Kidney tubule cell (primary cell): ENCODE measurements at regions not wholly inside any gene's neighbourhood (a gene's known extent, or its start where the extent isn't known, plus 50 kb on each side); places are given as distances from the start of the nearest gene placed in this dataset.
"Not testable (repeated sequence)": the region's sequence is repeated elsewhere in the genome, so short reads cannot be mapped to it uniquely, and the experiment has no call there.

Experiments used
- DNase-seq: peaks from one replicate; pipeline ENCODE4 v3.0.0-alpha.2; 2018; ENCODE audit warnings: low spot score

DNA sequence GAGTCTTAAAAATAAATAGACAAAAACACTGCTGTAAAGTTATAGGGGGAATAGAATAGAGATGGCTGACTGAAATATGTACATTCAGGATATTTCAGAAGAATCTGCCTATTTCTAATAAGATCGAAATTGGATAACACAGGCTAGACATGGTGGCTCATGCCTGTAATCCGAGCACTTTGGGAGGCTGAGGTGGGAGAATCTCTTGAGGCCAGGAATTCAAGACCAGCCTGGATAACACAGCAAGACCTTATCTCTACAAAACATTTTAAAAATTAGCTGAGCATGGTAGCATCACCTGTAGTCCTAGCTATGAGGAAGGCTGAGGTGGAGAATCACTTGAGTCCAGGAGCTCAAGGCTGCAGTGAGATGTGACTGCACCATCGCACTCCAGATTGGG, 146.6 kb upstream of the CCDC150 start:
- DNase-seq, result no peak

DNA sequence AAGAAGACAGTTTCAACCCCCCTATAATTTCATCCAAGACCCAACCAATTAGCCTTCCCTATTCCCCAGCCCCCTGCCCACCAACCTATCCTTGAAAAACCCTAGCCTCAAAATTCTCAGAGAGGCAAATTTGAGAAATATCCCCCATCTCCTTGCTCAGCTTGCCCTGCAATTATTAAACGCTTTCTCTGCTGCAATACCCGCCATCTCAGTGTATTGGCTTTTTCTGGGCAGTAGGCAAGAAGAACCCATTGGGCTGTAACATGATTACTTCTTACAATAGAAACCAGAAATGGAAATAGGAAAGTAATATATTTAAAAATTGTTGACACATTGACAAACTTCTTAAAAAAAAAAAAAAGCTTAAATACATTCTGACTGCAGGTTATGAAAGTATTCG, 140.6 kb upstream of the CCDC150 start:
- DNase-seq, result no peak

DNA sequence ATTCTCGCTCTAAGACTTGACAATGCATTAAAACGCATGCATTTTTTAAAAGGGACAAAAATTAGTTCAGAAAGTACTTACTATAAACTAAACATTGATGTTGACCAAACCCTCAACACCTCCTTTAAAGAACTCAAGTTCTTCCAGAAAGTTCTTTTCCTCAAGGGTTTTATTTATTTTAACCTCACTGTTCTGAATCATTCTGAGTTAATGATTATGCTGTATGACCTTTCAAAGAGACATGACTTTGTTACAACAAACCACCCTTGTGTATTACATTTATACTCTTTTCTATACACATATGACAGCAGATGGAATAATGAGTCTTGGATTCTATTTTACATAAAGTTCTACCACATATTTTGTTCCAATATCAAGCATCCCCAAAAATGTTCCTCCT, 139.8 kb upstream of the CCDC150 start:
- peak; percentile 14 for DNase-seq

DNA sequence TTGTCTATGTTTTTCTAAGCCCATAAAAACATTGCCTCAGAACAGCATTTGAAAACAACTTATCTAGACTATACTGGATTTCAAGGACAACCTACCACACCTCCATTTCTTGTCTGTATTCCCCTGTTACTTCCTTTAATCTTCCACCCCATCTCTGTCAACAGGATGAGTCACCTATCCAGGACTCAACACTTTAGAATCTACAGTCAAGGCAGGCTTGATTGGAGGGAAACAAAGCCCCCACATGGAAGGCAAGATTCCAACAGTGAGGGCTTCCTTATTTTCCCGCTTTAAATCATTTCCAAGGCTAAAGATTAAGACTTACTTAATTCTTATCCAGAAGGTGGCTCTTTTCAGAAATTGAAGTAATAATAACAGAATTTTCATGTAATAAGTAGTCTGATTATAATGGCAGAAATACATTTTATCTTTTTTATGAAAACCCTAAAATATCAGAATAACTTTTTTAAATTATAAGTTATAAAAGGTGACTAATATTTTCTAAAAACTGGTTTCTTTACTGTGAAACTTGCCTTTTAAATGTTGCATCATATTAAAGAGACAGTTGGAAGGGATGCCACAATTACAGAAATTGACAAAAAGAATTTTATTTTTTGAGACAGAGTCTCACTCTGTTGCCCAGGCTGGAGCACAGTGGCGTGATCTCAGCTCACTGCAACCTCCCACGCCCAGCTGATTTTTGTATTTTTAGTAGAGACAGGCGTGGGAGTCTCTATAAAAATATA, 138.7 kb upstream of the CCDC150 start:
- DNase-seq, result peak; percentile 50

DNA sequence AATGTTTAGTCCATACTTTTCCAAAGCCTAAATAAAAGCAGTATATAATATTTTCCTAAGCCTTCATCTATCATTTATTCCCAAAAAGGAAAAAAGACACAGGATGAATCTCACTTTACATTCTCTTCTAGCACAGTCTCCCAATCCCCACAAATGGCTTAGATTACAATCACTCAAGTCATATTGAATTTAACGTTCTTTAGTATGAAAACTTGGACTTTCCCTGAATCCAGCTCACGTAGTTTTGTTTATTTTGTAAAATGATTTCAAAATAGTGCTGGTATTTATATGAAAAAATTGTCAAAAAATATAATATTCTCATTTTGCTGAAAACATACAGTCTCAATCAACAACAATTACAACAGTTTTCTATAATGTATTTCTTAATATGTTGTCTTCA, 137.7 kb upstream of the CCDC150 start:
- no peak for DNase-seq

DNA sequence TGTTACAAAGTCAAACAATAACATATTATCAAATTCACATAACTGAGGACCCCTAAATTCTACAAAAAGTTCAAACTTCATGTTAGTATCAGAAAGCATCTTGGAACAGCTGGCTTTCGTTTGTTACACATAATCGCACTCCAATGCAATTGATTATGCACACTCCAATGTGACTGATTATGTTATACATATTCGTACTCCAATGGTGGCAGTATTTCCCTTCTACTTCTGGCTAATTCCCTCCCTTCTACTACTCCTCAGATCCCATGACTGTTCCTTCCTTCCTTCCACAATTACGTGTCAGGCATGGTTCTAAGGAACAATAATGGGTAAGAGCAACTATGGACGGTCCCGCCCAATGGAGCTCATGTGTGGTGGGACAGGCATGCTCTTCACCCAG, 137.1 kb upstream of the CCDC150 start:
- no peak for DNase-seq

DNA sequence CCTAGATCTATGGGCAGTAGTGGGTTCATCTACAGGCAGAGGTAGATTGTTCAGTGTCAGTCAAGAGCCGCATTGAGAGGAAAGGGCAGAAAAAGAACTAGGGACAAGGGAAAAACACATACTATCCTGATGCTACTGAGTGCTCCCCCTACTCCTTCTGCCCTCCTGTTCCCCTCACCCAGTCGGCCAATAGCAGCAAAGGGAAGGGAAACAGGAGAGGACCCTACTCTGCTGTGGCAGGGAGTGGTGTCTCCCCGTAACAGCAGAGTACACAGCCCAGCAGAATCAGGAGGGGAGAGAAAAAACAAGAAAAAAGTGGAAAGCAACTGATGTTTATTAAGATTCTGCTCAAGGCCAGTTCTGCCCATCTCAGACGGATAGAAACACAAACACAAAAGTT, 136.1 kb upstream of the CCDC150 start:
- DNase-seq, result no peak

DNA sequence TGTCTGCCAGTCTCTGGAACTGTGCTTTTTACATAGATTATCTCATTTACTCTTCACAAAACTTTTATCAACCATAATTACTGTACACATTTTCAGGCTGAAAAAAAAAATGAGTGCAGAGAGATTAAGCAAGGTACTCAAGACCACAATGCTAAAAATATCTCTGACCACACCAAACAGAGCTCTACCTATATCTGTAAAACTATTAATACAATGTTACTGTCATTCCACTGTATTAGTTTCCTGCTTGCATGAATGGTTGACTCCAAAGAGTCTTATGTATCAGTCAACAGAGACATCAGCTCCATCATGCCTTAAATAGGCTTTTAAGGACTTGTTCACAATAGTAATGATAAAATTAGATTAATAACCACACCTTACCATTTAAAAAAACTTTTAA, 134.7 kb upstream of the CCDC150 start:
- no peak for DNase-seq

DNA sequence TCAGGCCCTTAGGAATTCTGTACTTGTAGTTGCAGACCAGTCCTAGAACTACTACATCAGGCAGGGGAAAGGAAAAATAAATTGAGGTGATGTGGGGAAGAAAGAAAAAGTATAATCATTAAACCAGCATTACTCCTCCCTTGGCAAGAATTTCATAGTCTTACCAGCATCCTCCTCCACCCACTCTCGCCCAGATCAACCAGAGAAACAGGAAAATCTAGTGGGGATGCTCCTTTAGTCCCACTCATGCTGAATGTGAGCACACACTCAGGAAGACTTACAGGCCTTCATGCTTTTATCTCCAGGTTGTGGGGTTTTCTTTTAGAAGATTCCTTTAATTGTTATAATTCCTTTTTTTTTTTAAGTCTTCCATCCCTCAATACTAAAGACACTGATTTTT, 129.3 kb upstream of the CCDC150 start:
- no peak for DNase-seq

DNA sequence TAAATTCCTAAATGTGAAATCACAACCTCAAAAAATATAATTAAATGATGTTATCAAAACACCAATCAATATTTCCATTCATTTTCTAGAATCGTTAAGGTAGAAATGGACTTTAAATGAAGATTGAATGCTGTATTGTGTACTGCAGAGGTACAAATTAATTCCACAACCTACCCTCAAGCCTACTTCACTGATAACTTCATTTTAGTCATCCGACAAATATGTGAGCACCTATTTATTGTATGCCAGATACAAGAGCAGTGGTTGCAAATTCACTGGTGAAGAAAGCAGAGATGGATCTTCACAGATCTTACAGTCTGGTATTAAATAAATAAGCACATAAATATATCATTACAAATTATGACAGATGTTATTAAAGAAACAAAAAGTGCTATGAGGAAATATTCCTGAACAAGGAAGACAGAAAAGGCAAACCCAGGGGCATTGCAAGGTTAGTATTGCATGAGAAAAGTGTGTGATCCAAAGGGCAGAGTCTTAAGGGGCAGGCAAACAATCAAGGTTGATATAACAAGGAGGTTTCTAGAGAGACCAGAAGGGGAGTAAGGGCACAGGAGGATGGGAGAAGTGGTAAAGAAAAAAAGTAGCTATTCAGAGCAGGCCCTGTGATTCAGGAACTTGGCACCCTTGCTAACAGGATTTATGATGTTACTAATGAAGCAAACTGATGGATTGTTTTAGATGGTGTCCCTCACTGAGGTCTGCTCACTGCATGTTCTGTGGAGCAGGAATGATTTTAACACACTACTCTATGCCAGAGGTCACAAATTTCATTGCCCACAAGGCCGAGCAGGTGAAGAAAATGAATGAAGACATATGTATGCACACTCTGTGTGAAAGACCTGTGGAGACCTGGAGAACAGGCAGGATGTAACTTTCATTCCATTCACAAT, 128.0 kb upstream of the CCDC150 start:
- no peak for DNase-seq

DNA sequence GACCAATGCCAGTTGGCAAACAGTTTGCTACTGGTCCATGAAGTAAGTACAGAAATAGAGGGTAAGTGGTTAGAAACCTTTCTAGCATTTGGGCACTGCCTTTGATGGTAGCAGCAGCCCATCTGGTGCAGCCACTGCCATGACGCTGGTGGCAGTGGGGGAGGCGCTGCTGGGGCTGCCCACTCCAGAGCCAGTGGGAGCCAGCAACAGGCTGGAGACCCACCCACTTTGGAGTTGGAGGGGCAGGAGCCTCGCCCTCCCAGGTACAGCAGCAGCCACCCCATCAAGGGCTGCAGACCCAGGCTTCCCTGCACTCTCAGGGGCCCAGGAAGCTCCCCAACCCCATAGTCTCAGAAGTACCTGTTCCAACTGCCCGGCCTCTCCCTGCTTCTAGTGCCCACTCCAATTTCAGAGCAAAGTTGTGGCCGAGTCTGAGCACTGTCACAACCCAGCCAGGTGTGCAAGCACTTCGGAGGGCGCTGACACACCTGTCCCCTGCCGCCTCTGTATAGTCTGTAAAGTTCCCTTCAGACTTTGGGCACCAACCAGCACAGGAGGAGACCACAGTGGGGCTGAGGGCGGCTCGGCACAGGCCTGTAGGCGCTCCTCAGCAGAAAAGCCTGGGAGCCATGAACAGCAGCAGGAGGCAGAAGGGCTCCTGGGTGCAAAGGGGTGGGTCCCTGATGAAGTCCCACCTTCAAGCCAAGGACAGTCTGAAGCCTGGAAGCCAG, 125.6 kb upstream of the CCDC150 start:
- DNase-seq, result no peak

DNA sequence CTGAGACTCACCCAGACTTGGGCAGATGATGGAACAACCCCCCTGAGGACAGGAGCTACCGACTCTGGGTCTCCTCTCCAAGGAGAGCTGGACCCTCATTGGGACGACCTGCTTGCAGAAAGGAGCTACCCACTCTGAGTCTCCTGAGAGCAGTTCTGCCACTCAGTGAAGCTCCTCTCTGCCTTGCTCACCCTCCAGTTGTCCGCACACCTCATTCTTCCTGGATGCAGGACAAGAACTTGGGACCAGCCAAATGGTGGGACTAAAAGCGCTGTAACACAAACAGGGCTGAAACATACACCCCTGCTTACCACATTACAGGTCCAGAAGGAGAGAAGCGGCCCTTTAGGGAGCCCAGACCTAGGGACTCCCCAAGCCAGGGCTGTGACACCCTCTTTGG, 124.9 kb upstream of the CCDC150 start:
- no peak for DNase-seq

DNA sequence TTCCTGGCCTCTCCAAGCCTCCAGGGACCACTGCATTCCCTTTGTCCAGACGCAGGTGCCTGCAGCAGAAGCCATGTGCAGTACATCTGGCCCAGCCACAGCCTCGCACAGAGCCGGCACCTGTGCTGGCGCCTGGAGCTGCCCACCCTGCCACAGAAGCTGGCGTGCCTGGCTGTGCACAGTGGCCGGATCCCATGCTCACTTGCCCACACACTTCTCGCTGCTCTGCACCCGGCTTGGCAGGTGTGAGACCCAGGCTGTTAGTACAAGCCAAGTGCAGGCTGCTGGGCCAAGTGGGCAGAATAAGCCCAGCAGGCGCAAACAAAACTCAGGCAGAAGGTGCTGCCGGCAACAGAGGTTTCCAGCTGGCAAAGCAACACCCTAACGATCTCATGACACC, 124.5 kb upstream of the CCDC150 start:
- DNase-seq, result no peak

DNA sequence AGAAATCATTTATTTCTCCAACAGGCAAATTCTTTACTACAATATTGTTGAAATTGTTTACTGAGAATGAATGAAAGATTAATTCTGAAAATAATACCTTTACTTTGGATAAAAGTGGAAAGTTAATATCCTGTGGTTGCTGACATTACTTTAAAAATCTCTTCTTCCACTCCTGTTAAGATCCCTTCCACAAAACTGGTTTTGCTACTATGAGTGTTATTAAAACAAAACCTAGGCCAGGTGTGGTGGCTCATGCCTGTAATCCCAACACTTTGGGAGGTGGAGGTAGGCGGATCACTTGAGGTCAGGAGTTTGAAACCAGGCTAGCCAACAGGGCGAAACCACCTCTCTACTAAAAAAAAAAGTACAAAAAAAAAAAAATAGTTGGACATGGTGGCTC, 123.9 kb upstream of the CCDC150 start:
- DNase-seq, result no peak

DNA sequence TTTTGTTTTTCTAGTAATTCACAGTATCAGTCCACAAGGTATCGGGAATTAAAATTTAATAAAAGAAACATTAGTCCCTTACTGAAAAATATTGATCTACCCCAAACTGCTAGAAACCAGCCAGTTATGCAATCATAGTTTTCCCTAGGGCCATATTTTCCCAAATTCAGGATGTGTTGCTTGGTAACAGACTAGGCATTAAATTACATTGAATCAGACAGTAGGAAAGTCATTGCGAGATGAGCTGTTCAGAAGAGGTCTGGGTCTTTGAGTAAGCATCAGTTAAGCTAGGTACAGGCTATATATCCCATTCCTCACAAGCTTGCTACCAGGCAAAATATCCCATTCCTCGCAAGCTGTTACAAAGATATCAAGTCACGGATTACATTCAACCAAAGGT, 123.0 kb upstream of the CCDC150 start:
- no peak for DNase-seq

DNA sequence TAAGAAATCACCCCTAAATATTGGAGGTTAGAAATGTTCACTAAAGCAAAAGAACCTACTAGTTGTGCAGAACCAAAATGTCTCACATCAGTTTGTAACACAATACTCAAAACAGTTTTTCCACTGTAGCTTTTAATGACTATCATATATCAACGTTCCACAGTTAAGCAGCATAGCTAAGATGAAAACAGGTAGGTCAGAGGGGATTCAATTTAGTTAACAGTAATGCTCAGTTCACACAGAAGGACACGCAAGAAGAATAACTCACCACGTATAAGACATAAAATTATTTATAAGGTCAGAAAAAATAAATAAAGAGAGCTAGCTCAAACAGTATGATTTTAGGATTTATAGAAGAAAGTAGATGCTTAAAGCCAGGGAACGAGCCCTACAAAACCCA, 118.9 kb upstream of the CCDC150 start:
- no peak for DNase-seq

DNA sequence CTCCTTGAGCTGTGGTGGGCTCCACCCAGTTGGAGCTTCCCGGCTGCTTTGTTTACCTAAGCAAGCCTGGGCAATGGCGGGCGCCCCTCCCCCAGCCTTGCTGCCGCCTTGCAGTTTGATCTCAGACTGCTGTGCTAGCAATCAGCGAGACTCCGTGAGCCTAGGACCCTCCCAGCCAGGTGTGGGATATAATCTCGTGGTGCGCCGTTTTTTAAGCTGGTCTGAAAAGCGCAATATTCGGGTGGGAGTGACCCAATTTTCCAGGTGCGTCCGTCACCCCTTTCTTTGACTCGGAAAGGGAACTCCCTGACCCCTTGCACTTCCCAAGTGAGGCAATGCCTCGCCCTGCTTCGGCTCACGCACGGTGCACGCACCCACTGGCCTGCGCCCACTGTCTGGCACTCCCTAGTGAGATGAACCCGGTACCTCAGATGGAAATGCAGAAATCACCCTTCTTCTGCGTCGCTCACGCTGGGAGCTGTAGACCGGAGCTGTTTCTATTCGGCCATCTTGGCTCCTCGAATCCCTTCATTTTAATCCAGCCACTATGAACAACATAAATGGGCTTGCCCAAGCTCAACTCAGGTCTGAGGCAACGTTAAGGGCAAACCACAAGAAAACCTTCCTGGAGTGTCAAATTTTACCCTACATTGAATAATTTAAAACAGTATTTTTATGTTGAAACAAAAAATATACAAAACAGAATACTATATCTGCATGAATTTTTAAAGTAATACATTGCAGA, 112.4 kb upstream of the CCDC150 start:
- DNase-seq, result not testable (repeated sequence)

DNA sequence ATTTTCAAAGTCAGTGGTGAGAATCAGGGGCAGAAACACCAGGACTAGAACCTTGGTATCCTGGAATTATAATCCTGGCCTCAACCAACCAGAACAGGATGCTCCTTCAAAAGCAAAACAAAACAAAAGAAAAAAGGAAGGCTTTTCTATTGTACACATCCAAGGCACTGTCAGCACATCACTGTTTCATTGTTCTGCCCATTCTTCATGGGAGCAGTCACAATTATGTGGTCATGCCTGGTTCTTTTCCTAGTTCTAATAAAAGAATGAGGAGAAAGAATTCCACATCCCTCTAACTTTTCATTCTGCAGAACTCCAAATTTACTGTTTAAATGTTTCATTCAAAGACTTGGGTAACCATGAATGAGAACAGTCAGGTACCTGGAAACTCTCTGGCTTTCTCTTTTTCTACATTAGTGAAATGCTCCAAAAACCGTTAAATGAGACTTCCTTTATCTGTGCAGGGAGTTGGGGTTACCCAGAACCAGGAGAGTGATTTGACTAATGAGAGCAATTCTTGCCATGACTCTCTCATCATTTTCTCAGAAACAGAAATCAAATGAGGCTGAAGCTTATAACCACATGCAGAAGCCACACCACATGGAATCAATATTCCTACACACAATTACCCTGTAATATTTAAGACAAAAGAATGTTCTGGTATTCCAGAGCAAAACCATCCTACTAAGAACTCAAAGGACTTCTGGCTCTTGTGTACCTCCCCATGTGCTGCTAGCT, 110.9 kb upstream of the CCDC150 start:
- DNase-seq, result no peak

DNA sequence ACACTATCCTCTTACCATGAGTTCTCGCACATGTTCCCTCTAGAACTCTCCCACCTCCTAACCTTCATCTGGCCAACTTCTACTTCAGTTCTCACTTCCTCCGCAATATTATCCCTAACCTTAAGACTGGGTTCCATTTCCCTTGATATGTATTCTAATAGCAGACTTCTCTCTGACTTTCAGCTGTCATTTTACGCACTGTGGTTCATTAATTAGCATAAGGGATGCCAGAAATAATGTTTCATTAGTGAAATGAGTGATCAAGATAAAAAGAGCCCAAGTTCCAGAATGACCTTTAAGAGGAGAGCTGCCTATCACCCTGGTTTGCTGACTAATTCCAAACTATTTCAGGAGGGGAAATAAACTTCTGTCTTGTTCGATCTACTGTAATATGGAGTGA, 108.6 kb upstream of the CCDC150 start:
- DNase-seq, result no peak

DNA sequence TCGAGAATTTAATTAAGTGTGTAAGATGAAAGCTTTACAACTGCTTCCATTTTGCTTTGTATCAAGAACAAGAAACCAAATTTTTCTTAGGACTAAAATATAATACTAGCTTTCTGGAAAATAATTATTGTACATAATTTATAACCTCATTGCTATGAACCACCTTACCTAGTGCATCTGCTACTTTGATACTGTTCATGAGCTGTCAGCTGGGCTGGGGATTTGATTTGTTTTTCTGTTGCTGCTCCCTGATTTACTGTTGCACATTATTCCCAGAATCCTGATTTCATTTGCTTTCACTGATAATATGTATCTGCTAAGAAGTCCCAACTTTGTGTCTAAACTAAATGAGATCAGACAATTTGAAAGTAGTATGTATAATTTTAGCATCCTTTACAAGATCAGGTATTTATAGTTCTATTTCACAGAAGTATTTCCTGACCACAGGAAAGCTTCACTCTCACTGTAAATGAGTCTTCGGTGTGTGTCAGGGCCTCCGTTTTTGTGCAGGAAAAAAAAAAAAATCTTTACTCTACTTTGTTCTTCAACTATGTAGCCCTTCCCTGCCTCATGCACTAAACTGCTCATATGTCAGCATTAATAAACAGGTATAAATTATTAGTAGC, 105.6 kb upstream of the CCDC150 start:
- DNase-seq, result no peak

DNA sequence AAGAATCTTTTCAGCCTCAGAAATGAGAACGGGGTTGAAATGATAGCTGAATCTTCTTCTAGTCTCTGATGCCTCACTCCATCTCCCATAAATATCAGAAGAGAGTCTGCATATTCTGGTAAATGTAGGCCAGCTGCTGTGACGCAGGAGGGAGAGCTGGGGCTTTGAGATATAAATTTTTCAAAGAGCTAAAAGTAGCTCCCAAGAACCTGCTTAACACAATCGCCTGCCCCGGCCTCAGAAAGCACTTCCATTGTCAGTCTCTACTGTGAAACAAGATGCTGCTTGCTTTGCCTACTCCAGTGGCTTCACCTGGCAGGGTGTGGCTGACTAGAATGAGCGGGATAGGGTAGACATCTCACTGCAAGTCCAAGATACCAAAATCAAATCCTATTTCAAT, 105.0 kb upstream of the CCDC150 start:
- DNase-seq, result no peak
